ENCODE measurements at regions not wholly inside any gene's neighbourhood (a gene's known extent, or its start where the extent isn't known, plus 50 kb on each side); places are given as distances from the start of the nearest gene placed in this dataset.

- 60% methylated on average over 3 of the region's 3 CpGs for WGBS, 2 donors
- no peak for DNase-seq (ENCODE audit: low spot score in 2 of 2)
- H3K4me3 ChIP-seq (ENCODE audit: low read depth, poor library complexity, severe bottlenecking): no peak overlapping the region
- no peak for TF ChIP-seq CTCF (IDR thresholded peaks at IDR 0.05)
- no peak for TF ChIP-seq POLR2A (IDR thresholded peaks at IDR 0.05)
- intact Hi-C loops (cut with DNase I; ENCODE audit: low total_unique reads): no loop called here
These were observed 59.8 kb upstream of the SMNDC1 start for GRCh38 chr10:110364531-110364937.

DNA sequence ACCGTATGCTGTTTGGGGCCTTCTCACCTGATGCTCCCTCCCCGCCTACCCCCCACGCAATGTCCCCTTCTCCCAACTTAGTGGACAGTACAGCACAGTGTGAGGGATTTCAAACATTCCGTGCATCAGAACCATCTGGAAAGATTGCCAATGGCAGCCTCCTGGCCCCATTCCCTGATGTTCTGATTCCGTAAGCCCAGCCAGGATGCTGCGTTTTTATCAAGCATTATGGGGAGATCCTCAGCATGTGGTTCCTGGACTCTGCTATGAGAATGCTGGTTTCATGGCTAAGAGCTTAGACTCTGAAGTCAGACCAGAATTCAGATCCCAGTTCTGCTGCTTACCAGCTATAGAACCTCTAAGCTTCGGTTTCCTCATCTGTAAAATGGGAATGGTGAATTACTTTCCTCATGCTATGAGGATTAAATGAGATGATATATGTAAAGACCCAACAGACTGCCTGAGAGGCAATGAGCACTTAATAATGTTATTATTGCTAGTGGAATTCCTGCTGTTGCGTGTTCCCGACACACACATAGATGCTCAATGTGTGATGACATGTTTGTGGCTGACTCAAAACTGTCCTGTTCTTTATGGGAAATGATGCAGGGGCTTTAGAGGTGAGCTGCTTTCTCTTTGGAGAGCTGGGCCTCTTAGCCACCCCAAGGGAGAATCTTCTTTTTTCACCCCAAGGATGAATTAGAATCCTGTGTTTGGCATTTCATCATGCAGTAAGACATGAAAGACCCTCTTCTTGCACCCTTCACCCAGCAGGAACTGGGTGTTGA is 60.8 kb upstream of the SMNDC1 start:
- 92 to 94% methylated on average over 9 of the region's 9 CpGs for WGBS, 2 donors
- no peak for DNase-seq (ENCODE audit: low spot score in 2 of 2)
- TF ChIP-seq CTCF (IDR thresholded peaks at IDR 0.05): no peak
- TF ChIP-seq POLR2A (IDR thresholded peaks at IDR 0.05): no peak
- no peak overlapping the region for H3K4me3 ChIP-seq (ENCODE audit: low read depth, poor library complexity, severe bottlenecking)
- intact Hi-C loops (cut with DNase I; ENCODE audit: low total_unique reads): no loop called here

- TF ChIP-seq POLR2A (IDR thresholded peaks at IDR 0.05) (no peak), CTCF (IDR thresholded peaks at IDR 0.05) (no peak)
- intact Hi-C loops (cut with DNase I; ENCODE audit: low total_unique reads): no loop called here
- H3K4me3 ChIP-seq (ENCODE audit: low read depth, poor library complexity, severe bottlenecking): no peak overlapping the region
- 78 to 89% methylated on average over 4 of the region's 4 CpGs for WGBS, 2 donors
- DNase-seq (ENCODE audit: low spot score in 2 of 2): no peak
These were observed 61.9 kb upstream of the SMNDC1 start for GRCh38 chr10:110366635-110367034.

DNA sequence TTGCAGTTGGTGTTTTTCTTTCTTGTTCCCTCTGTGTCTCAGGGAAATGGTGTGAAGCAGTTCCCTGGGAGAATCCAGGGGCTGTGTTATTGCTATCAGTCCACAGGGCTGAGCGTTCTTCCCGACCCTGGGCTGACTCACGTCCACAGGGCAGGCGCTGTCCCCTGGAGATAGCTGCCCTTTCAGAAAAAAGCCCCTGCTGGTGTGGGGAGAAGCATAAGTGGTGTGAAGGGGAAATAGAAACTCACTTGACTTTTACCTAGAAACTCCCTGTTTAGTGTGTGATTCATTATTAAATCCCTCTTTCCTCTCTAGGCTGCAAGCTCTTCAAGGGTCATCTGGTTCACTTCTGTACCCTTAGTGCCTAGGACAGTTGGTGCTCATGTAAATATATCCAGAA is 63.3 kb upstream of the SMNDC1 start:
- H3K4me3 ChIP-seq (ENCODE audit: low read depth, poor library complexity, severe bottlenecking): no peak overlapping the region
- WGBS, 2 donors: 63 to 83% methylated on average over 4 of the region's 4 CpGs
- DNase-seq (ENCODE audit: low spot score in 2 of 2): no peak
- TF ChIP-seq CTCF (IDR thresholded peaks at IDR 0.05): no peak
- no peak for TF ChIP-seq POLR2A (IDR thresholded peaks at IDR 0.05)
- intact Hi-C loops (cut with DNase I; ENCODE audit: low total_unique reads): no loop called here

DNA sequence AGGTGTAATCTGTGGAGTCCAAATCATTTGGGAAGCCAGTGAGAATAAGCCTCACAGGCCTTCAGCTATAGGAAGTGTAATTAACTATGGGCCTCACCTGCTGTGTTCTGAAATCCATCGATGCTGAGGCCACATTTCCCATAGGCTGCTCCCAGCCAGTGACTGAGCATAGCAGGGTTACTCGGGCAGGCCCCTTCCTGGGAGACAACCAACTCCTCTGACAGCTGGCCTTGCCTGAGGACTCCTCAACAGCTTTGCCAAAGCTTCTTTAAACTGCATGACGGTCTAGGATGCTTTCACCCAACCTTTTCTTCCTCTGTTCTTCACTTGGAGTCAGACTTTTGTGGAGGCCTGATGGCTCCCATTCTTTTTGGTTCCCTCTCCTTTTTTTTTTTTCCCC is 63.8 kb upstream of the SMNDC1 start:
- no peak overlapping the region for H3K4me3 ChIP-seq (ENCODE audit: low read depth, poor library complexity, severe bottlenecking)
- TF ChIP-seq POLR2A (IDR thresholded peaks at IDR 0.05) (no peak), CTCF (IDR thresholded peaks at IDR 0.05) (no peak)
- intact Hi-C loops (cut with DNase I; ENCODE audit: low total_unique reads): no loop called here
- 49 to 52% methylated on average over 3 of the region's 3 CpGs for WGBS, 2 donors
- no peak for DNase-seq (ENCODE audit: low spot score in 2 of 2)

GRCh38 chr10:110370006-110370405 is 65.3 kb upstream of the SMNDC1 start:
- no peak for DNase-seq (ENCODE audit: low spot score in 2 of 2)
- no peak overlapping the region for H3K4me3 ChIP-seq (ENCODE audit: low read depth, poor library complexity, severe bottlenecking)
- TF ChIP-seq CTCF (IDR thresholded peaks at IDR 0.05) (no peak), POLR2A (IDR thresholded peaks at IDR 0.05) (no peak)
- intact Hi-C loops (cut with DNase I; ENCODE audit: low total_unique reads): no loop called here
- 86 to 87% methylated on average over 4 of the region's 4 CpGs for WGBS, 2 donors
